Fibroblast of mammary gland (primary cell): ENCODE measurements at regions not wholly inside any gene's neighbourhood (a gene's known extent, or its start where the extent isn't known, plus 50 kb on each side); places are given as distances from the start of the nearest gene placed in this dataset.

Experiments
- DNase-seq: peaks from one replicate; pipeline ENCODE4 v3.0.0-alpha.2; 2010; ENCODE audit warnings: low read depth
- H3K4me3 ChIP-seq: 2 replicates; pipeline ENCODE4 v1.5.1; 2011; ENCODE audit warnings: low read depth, mild to moderate bottlenecking, low read length, moderate library complexity; ENCODE audit not compliant: control insufficient read depth
- CTCF ChIP-seq: conservative IDR thresholded peaks from 2 replicates; pipeline ENCODE4 v1.5.1; 2011; ENCODE audit warnings: low read depth, low read length, inconsistent platforms; ENCODE audit not compliant: control insufficient read depth, insufficient read depth

- no peak for TF ChIP-seq CTCF
- DNase-seq, result no peak
- no peak overlapping the region for H3K4me3 ChIP-seq
Observed at GRCh38 chr5:131023498-131023865, 141.6 kb downstream of the HINT1 start.

GRCh38 chr5:131022811-131023497 is 142.1 kb downstream of the HINT1 start:
- no peak for DNase-seq
- no peak overlapping the region for H3K4me3 ChIP-seq
- TF ChIP-seq CTCF, result no peak

GRCh38 chr5:131021646-131022045 is 143.4 kb downstream of the HINT1 start:
- no peak for DNase-seq
- H3K4me3 ChIP-seq, result no peak overlapping the region
- TF ChIP-seq CTCF, result no peak

GRCh38 chr5:131019601-131020315 is 145.3 kb downstream of the HINT1 start:
- H3K4me3 ChIP-seq, result no peak overlapping the region
- DNase-seq, result no peak
- no peak for TF ChIP-seq CTCF

- no peak for TF ChIP-seq CTCF
- DNase-seq, result no peak
- H3K4me3 ChIP-seq, result no peak overlapping the region
Observed at GRCh38 chr5:131019111-131019510, 145.9 kb downstream of the HINT1 start.

- no peak for DNase-seq
- no peak for TF ChIP-seq CTCF
- H3K4me3 ChIP-seq, result no peak overlapping the region
Observed at GRCh38 chr5:131008329-131008728, 156.7 kb downstream of the HINT1 start.
